ENCODE measurements at regions not wholly inside any gene's neighbourhood (a gene's known extent, or its start where the extent isn't known, plus 50 kb on each side); places are given as distances from the start of the nearest gene placed in this dataset.

- H3K27me3 ChIP-seq (ENCODE audit: control insufficient read depth in 2 of 2, insufficient read depth in 2 of 2, low read length in 2 of 2) = no peaks in the 10 kb centered on the region
- H3K36me3 ChIP-seq (ENCODE audit: control insufficient read depth in 2 of 2, extremely low read depth in 1 of 2, insufficient read depth in 2 of 2, low read length in 2 of 2) = no peaks in the 10 kb centered on the region
- no peaks in the 10 kb centered on the region for H3K79me2 ChIP-seq (ENCODE audit: control insufficient read depth, insufficient read depth, low read length)
- no peaks in the 10 kb centered on the region for H4K20me1 ChIP-seq (replicated peaks; ENCODE audit: control insufficient read depth, extremely low read depth, insufficient read depth, low read length)
- ChIA-PET POLR2A (no interaction called here), CTCF (interaction anchor here (1.5 to 2.0 kb wide), 3 partner anchors 13 to 432 kb away, joined by 4 to 5 read pairs (median 4); no protein-coding TSS in a partner anchor)
- H3K4me2 ChIP-seq (ENCODE audit: insufficient read depth, low read length) = no peak overlapping the region
- H3K9ac ChIP-seq (replicated peaks; ENCODE audit: extremely low read depth, insufficient read depth, low read length) = no peak overlapping the region
- TF ChIP-seq MYC (IDR thresholded peaks at IDR 0.05; ENCODE audit: low read depth, low read length) = no peak
- TF ChIP-seq POLR2AphosphoS5 (IDR thresholded peaks at IDR 0.05; ENCODE audit: insufficient read depth, low read depth, low read length) = no peak
- TF ChIP-seq GATA2 (IDR thresholded peaks at IDR 0.05; ENCODE audit: insufficient read depth, insufficient read length, low read depth, low read length) = no peak
- TF ChIP-seq, protein P1, sequence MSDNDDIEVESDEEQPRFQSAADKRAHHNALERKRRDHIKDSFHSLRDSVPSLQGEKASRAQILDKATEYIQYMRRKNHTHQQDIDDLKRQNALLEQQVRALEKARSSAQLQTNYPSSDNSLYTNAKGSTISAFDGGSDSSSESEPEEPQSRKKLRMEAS (IDR thresholded peaks at IDR 0.05; ENCODE audit: insufficient read depth, insufficient read length) = no peak
- no peak for TF ChIP-seq POLR2A (IDR thresholded peaks at IDR 0.05; ENCODE audit: low read depth, low read length)
- TF ChIP-seq, protein P2, sequence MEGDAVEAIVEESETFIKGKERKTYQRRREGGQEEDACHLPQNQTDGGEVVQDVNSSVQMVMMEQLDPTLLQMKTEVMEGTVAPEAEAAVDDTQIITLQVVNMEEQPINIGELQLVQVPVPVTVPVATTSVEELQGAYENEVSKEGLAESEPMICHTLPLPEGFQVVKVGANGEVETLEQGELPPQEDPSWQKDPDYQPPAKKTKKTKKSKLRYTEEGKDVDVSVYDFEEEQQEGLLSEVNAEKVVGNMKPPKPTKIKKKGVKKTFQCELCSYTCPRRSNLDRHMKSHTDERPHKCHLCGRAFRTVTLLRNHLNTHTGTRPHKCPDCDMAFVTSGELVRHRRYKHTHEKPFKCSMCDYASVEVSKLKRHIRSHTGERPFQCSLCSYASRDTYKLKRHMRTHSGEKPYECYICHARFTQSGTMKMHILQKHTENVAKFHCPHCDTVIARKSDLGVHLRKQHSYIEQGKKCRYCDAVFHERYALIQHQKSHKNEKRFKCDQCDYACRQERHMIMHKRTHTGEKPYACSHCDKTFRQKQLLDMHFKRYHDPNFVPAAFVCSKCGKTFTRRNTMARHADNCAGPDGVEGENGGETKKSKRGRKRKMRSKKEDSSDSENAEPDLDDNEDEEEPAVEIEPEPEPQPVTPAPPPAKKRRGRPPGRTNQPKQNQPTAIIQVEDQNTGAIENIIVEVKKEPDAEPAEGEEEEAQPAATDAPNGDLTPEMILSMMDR (IDR thresholded peaks at IDR 0.05; ENCODE audit: extremely low read depth in 1 of 2, insufficient read depth in 1 of 2, low read depth in 1 of 2, low read length in 2 of 2) = no peak
- TF ChIP-seq JUN (IDR thresholded peaks at IDR 0.05; ENCODE audit: borderline replicate concordance, insufficient read depth, insufficient read length, low read depth) = no peak
- no peak for TF ChIP-seq EZH2 (IDR thresholded peaks at IDR 0.05; ENCODE audit: borderline replicate concordance, low read depth, low read length, severe bottlenecking)
- TF ChIP-seq FOS (IDR thresholded peaks at IDR 0.05; ENCODE audit: borderline replicate concordance, insufficient read depth, low read length) = no peak
- dilution Hi-C loops (cut with MboI; ENCODE audit: extremely low pct_ligation_motif_present, low sequenced_read_pairs) (no loop called here), intact Hi-C loops (cut with micrococcal nuclease) (no loop called here)
- peaks cover 16% of the 10 kb centered on the region for H3K4me1 ChIP-seq (ENCODE audit: control insufficient read depth, extremely low read depth, insufficient read depth, low read length)
- no peak overlapping the region for H3K27ac ChIP-seq (ENCODE audit: insufficient read depth, low read depth, low read length)
- no peaks in the 10 kb centered on the region for H3K9me1 ChIP-seq (replicated peaks; ENCODE audit: control insufficient read depth, extremely low read depth, insufficient read depth, low read length)
- H3K4me3 ChIP-seq (replicated peaks in 1 of 3; ENCODE audit: insufficient read depth in 1 of 3, low read depth in 1 of 3, low read length in 3 of 3) = no peak overlapping the region
- FAIRE-seq (no peak), DNase-seq (ENCODE audit: low read depth, low spot score) (no peak)
- H3K9me3 ChIP-seq (replicated peaks; ENCODE audit: control insufficient read depth, insufficient read depth, low read length) = no peaks in the 10 kb centered on the region
- H2AFZ ChIP-seq (ENCODE audit: low read depth, low read length) = no peak overlapping the region
- BruUV-seq (replicated peaks) = no TSS peak
These were observed 76.2 kb upstream of the BACH2 start for GRCh38 chr6:90372885-90373284.

Measured in endothelial cell of umbilical vein (primary cell).